CD4-positive, alpha-beta T cell treated with Interferon alpha-2 for 1 hour (primary cell): ENCODE measurements at regions not wholly inside any gene's neighbourhood (a gene's known extent, or its start where the extent isn't known, plus 50 kb on each side); places are given as distances from the start of the nearest gene placed in this dataset.

ENCODE experiments used
- DNase-seq, 2 donors: peaks; one replicate each; pipeline ENCODE4 v3.0.0-alpha.2; 2020 to 2022

GRCh38 chr4:28890949-28891775 lies 1829.0 kb upstream of the PCDH7 start:
- no peak for DNase-seq

- DNase-seq = no peak
These were observed 1806.7 kb upstream of the PCDH7 start for GRCh38 chr4:28913466-28913865.

GRCh38 chr4:28916585-28916984 lies 1803.6 kb upstream of the PCDH7 start:
- DNase-seq = no peak

- no peak for DNase-seq
These were observed 1801.3 kb upstream of the PCDH7 start for GRCh38 chr4:28918871-28919270.

GRCh38 chr4:28921886-28922285 lies 1798.3 kb upstream of the PCDH7 start:
- DNase-seq = no peak

- DNase-seq = no peak
These were observed 1794.0 kb upstream of the PCDH7 start for GRCh38 chr4:28926156-28926555.

- no peak for DNase-seq
These were observed 1777.5 kb upstream of the PCDH7 start for GRCh38 chr4:28942631-28943030.

GRCh38 chr4:28947374-28947773 lies 1772.8 kb upstream of the PCDH7 start:
- DNase-seq = no peak

- DNase-seq = no peak
These were observed 1771.7 kb upstream of the PCDH7 start for GRCh38 chr4:28948501-28948900.

GRCh38 chr4:28966982-28967381 lies 1753.2 kb upstream of the PCDH7 start:
- DNase-seq = no peak

GRCh38 chr4:28973587-28974350 lies 1746.4 kb upstream of the PCDH7 start:
- no peak for DNase-seq

- no peak for DNase-seq
These were observed 1743.8 kb upstream of the PCDH7 start for GRCh38 chr4:28976369-28976768.

- no peak for DNase-seq
These were observed 1718.0 kb upstream of the PCDH7 start for GRCh38 chr4:29002151-29002550.

GRCh38 chr4:29005838-29006237 lies 1714.3 kb upstream of the PCDH7 start:
- no peak for DNase-seq

- DNase-seq = no peak
These were observed 1710.3 kb upstream of the PCDH7 start for GRCh38 chr4:29009908-29010307.

- no peak for DNase-seq
These were observed 1706.8 kb upstream of the PCDH7 start for GRCh38 chr4:29013341-29013740.

GRCh38 chr4:29014555-29014954 lies 1705.6 kb upstream of the PCDH7 start:
- DNase-seq = no peak

GRCh38 chr4:29033703-29034102 lies 1686.5 kb upstream of the PCDH7 start:
- DNase-seq = no peak

- no peak for DNase-seq
These were observed 1682.7 kb upstream of the PCDH7 start for GRCh38 chr4:29037501-29037900.

GRCh38 chr4:29043411-29043810 lies 1676.8 kb upstream of the PCDH7 start:
- DNase-seq = no peak

GRCh38 chr4:29046186-29046585 lies 1674.0 kb upstream of the PCDH7 start:
- no peak for DNase-seq

- no peak for DNase-seq
These were observed 1673.4 kb upstream of the PCDH7 start for GRCh38 chr4:29046781-29047180.

GRCh38 chr4:29047341-29048041 lies 1672.7 kb upstream of the PCDH7 start:
- DNase-seq = no peak
